ENCODE measurements at regions not wholly inside any gene's neighbourhood (a gene's known extent, or its start where the extent isn't known, plus 50 kb on each side); places are given as distances from the start of the nearest gene placed in this dataset.

DNA sequence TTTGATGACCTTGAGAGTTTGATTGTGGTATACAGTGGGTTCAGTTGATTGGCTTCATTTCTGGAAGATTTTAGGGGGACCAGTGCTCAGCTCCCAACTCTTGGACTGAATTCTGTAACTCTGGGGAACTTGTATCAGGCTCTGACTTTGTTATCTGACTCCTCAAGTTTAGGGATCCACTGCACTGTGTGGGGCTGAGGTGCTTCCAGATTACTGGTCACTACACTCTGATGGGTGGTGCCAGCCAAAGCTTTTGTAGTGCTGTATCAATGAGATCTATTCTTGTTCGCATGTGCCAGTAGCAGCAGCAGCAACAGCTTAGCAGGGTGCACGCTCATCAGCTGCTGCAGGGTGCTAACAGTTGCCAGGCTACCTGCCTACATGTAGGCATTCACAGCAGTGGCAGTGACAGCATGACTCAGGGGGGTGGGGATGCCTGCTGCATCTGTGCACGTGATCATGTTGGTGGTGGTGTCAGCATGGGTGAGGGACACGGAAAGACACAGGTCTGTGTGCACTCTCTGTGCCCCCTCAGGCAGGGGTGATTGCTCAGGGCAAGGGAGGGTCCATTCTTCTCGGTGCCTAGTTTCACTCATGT is 438.8 kb upstream of the SEMA6A start:
- TF ChIP-seq, protein P1, sequence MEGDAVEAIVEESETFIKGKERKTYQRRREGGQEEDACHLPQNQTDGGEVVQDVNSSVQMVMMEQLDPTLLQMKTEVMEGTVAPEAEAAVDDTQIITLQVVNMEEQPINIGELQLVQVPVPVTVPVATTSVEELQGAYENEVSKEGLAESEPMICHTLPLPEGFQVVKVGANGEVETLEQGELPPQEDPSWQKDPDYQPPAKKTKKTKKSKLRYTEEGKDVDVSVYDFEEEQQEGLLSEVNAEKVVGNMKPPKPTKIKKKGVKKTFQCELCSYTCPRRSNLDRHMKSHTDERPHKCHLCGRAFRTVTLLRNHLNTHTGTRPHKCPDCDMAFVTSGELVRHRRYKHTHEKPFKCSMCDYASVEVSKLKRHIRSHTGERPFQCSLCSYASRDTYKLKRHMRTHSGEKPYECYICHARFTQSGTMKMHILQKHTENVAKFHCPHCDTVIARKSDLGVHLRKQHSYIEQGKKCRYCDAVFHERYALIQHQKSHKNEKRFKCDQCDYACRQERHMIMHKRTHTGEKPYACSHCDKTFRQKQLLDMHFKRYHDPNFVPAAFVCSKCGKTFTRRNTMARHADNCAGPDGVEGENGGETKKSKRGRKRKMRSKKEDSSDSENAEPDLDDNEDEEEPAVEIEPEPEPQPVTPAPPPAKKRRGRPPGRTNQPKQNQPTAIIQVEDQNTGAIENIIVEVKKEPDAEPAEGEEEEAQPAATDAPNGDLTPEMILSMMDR (IDR thresholded peaks at IDR 0.05 in 8 of 11, conservative IDR thresholded peaks at IDR 0.05 in 3 of 11), result no peak
- no peak for TF ChIP-seq POLR2A (IDR thresholded peaks at IDR 0.05)
- no peak for TF ChIP-seq POLR2AphosphoS5 (IDR thresholded peaks at IDR 0.05)

Measured in spleen (tissue), 7 donors.